Keratinocyte (primary cell): ENCODE measurements at regions not wholly inside any gene's neighbourhood (a gene's known extent, or its start where the extent isn't known, plus 50 kb on each side); places are given as distances from the start of the nearest gene placed in this dataset.

ENCODE experiments used
- DNase-seq: peaks from one replicate; pipeline ENCODE4 v3.0.0-alpha.2; 2011; ENCODE audit warnings: low read depth, missing footprints, low spot score
- FAIRE-seq: peaks from 2 replicates; lab custom pipeline; 2011; peaks lifted over from hg19 to GRCh38; lab: Jason Lieb, UNC
- H2AFZ ChIP-seq: 2 replicates; pipeline ENCODE4 v1.6.0; 2012; ENCODE audit warnings: low read length, control low read depth, inconsistent platforms; ENCODE audit not compliant: control insufficient read depth
- H3K27ac ChIP-seq: 2 replicates; pipeline ENCODE4 v1.5.1; 2011; ENCODE audit warnings: low read length; ENCODE audit not compliant: control insufficient read depth, insufficient read depth
- H3K27me3 ChIP-seq: 3 replicates; pipeline ENCODE4 v1.6.0; 2011; ENCODE audit warnings: low read length; ENCODE audit not compliant: control insufficient read depth, insufficient read depth; ENCODE audit errors: extremely low read depth
- H3K36me3 ChIP-seq, 2 experiments: 2 replicates in 1 of 2; 3 replicates in 1 of 2; pipeline ENCODE4 v1.5.1; 2011; ENCODE audit warnings: low read length in 2 of 2, mild to moderate bottlenecking in 1 of 2; ENCODE audit not compliant: control insufficient read depth in 2 of 2, insufficient read depth in 2 of 2; ENCODE audit errors: extremely low read depth in 1 of 2
- H3K4me1 ChIP-seq: 3 replicates; pipeline ENCODE4 v1.5.1; 2011; ENCODE audit warnings: low read length; ENCODE audit not compliant: control insufficient read depth, insufficient read depth; ENCODE audit errors: extremely low read depth
- H3K4me2 ChIP-seq: 3 replicates; pipeline ENCODE4 v1.6.0; 2011; ENCODE audit warnings: low read depth, low read length; ENCODE audit not compliant: control insufficient read depth, insufficient read depth; ENCODE audit errors: extremely low read depth
- H3K4me3 ChIP-seq, 3 experiments: fragments of 200-600 bp in 1 of 3; sonication (generic) in 1 of 3; 2 replicates in 2 of 3; 3 replicates in 1 of 3; pipeline ENCODE4 v1.5.1; 2011 to 2016; ENCODE audit warnings: low read length in 3 of 3, mild to moderate bottlenecking in 3 of 3, control low read depth in 2 of 3, inconsistent platforms in 1 of 3, low read depth in 1 of 3, mixed read lengths in 1 of 3, mixed run types in 1 of 3, moderate library complexity in 1 of 3; ENCODE audit not compliant: control insufficient read depth in 2 of 3, insufficient read depth in 2 of 3; ENCODE audit errors: extremely low read depth in 1 of 3
- H3K79me2 ChIP-seq: 2 replicates; pipeline ENCODE4 v1.6.0; 2012; ENCODE audit warnings: low read length; ENCODE audit not compliant: control insufficient read depth, insufficient read depth
- H3K9ac ChIP-seq: 3 replicates; pipeline ENCODE4 v1.6.0; 2011; ENCODE audit warnings: low read length; ENCODE audit not compliant: control insufficient read depth, insufficient read depth; ENCODE audit errors: extremely low read depth
- H3K9me1 ChIP-seq: 3 replicates; pipeline ENCODE4 v1.6.0; 2011; ENCODE audit warnings: low read length; ENCODE audit not compliant: control insufficient read depth, insufficient read depth; ENCODE audit errors: extremely low read depth
- H3K9me3 ChIP-seq: 2 replicates; pipeline ENCODE4 v1.5.1; 2012; ENCODE audit warnings: low read depth, low read length; ENCODE audit not compliant: control insufficient read depth
- H4K20me1 ChIP-seq: 3 replicates; pipeline ENCODE4 v1.6.0; 2011; ENCODE audit warnings: low read length; ENCODE audit not compliant: control insufficient read depth, insufficient read depth; ENCODE audit errors: extremely low read depth
- CTCF ChIP-seq, 3 experiments: IDR thresholded peaks in 1 of 3; conservative IDR thresholded peaks in 1 of 3; optimal IDR thresholded peaks in 1 of 3; 2 replicates in 2 of 3; 3 replicates in 1 of 3; pipeline versions ENCODE3 to v1.5.1; 2011; ENCODE audit warnings: low read length in 3 of 3, mild to moderate bottlenecking in 3 of 3, moderate library complexity in 2 of 3, control low read depth in 1 of 3, inconsistent platforms in 1 of 3; ENCODE audit not compliant: insufficient read depth in 2 of 3; ENCODE audit errors: extremely low read depth in 1 of 3
- EZH2 ChIP-seq: IDR thresholded peaks from one replicate; pipeline ENCODE4 v1.6.1; 2012; ENCODE audit warnings: inconsistent platforms, mild to moderate bottlenecking, low read length, moderate library complexity
- dilution Hi-C: fragments of 300-500 bp; cut with MboI; formaldehyde crosslinking; loops from one replicate; pipeline ENCODE4 v1.7.0; 2020; ENCODE audit warnings: low sequenced_read_pairs; ENCODE audit not compliant: extremely low pct_ligation_motif_present

- Histone ChIP-seq H2AFZ (no peak overlapping the region), H3K4me1 (no peaks in the 10 kb centered on the region), H3K4me3 (no peak overlapping the region), H3K9me1 (no peaks in the 10 kb centered on the region), H3K79me2 (no peaks in the 10 kb centered on the region), H3K27me3 (no peaks in the 10 kb centered on the region), H4K20me1 (no peaks in the 10 kb centered on the region), H3K9me3 (no peaks in the 10 kb centered on the region), H3K36me3 (no peaks in the 10 kb centered on the region), H3K4me2 (no peak overlapping the region), H3K9ac (no peak overlapping the region), H3K27ac (no peak overlapping the region)
- DNase-seq, result no peak
- FAIRE-seq, result no peak
- dilution Hi-C loops, result no loop called here
- no peak for TF ChIP-seq CTCF (optimal IDR thresholded peaks at IDR 0.05 in 1 of 3, IDR thresholded peaks at IDR 0.05 in 1 of 3, conservative IDR thresholded peaks at IDR 0.05 in 1 of 3; ENCODE audit: extremely low read depth in 1 of 3, insufficient read depth in 2 of 3, low read length in 3 of 3)
- no peak for TF ChIP-seq EZH2
These were observed 255.6 kb upstream of the LMCD1 start for GRCh38 chr3:8246070-8246469.

GRCh38 chr3:8253201-8253600 is 248.4 kb upstream of the LMCD1 start:
- no peak overlapping the region for H3K4me3 ChIP-seq
- H3K4me1 ChIP-seq, result no peaks in the 10 kb centered on the region
- no peaks in the 10 kb centered on the region for H4K20me1 ChIP-seq
- H3K27me3 ChIP-seq, result no peaks in the 10 kb centered on the region
- TF ChIP-seq EZH2, result no peak
- no peak for TF ChIP-seq CTCF (optimal IDR thresholded peaks at IDR 0.05 in 1 of 3, IDR thresholded peaks at IDR 0.05 in 1 of 3, conservative IDR thresholded peaks at IDR 0.05 in 1 of 3; ENCODE audit: extremely low read depth in 1 of 3, insufficient read depth in 2 of 3, low read length in 3 of 3)
- no peaks in the 10 kb centered on the region for H3K79me2 ChIP-seq
- FAIRE-seq (no peak), DNase-seq (no peak)
- no peaks in the 10 kb centered on the region for H3K9me1 ChIP-seq
- no peak overlapping the region for H3K4me2 ChIP-seq
- no peak overlapping the region for H2AFZ ChIP-seq
- no peaks in the 10 kb centered on the region for H3K36me3 ChIP-seq
- H3K9me3 ChIP-seq, result no peaks in the 10 kb centered on the region
- dilution Hi-C loops, result no loop called here
- H3K27ac ChIP-seq, result no peak overlapping the region
- H3K9ac ChIP-seq, result no peak overlapping the region
